ENCODE measurements at regions not wholly inside any gene's neighbourhood (a gene's known extent, or its start where the extent isn't known, plus 50 kb on each side); places are given as distances from the start of the nearest gene placed in this dataset.

GRCh38 chr7:25714013-25714412 is 438.0 kb upstream of the NFE2L3 start:
- TF ChIP-seq CTCF (conservative IDR thresholded peaks at IDR 0.05) (no peak), EZH2 (IDR thresholded peaks at IDR 0.05; ENCODE audit: low read depth) (no peak)
